ENCODE measurements at regions not wholly inside any gene's neighbourhood (a gene's known extent, or its start where the extent isn't known, plus 50 kb on each side); places are given as distances from the start of the nearest gene placed in this dataset.

DNA sequence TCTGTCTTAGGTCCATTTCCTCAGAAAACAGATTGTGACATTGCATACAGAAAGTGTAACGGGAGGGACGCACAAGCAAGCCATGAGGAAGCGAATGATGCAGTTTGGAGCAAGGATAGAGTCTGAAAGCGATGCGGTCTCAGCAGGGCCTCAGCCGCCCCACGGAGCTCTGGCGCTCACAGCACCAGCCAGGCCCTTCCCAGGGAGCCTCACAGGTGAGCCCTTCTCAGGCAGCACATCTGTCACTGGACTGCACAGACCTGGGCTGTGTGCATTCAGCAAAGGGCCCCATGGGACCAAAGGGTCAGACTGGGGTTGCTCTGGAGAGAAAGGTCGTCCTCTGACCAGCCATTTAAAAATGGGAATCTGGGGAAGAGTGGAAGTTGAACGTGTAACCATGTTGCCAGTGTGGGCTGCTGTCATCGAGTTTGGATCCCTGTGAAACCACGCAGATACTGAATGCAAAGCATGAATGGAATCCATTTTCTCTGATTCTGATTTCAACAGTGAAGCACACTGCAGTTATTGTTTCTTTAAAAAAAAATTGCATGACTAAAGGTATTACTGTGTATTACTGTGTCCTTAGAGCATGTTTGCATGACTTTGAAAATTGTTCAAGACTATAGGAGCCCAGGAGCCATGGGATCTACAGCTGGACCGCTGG lies 350.0 kb upstream of the AKR1E2 start:
- DNase-seq = no peak

- DNase-seq = no peak
Observed at GRCh38 chr10:4474829-4475228, 351.2 kb upstream of the AKR1E2 start.

DNA sequence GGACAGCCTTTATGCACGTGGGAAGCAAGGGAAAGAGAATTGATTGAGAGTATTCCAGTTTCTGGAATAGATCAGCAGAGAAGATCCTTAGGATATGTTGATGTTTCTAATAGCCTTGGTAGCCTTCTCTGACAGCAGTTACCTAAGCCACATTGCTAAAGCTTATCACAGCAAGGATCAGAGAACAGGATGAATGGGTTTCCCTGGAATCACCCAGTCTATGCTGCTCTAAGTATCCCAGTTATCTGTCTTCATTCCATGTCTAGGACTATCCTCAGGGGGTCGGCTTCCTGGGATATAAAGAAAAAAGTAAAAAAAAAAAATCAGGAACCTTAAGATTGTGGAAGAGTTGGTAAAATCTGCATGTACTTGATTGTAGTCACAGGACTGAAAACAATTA lies 352.0 kb upstream of the AKR1E2 start:
- DNase-seq = no peak

DNA sequence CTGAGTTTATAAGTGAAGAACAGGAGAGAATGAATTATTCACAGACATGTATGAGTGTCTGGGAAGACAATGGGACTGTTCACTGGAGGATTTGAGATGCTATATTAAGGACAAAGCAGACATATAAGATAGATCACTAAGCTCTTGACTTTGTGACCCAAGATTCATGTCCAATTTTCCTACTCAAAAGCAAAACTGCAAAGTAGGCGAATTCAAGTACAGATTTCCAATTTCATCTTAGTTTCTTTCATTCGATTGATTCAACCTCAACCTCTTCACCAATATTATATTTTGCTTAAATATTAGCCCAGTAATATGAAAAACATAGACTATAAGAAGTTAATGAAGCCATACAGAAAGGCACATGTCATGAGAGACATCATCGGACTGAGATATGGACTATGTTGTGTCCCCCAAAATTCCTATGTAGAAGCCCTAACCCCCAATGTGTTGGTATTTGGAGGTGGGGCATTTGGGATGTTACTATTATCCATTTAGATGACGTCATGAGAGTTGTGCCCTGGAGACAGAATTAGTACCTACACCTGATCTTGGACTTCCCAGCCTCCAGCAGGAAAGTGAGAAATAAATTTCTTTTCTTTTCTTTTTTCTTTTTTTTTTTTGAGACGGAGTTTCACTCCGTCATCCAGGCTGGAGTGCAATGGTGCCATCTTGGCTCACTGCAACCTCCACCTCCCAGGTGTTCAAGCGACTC lies 353.7 kb upstream of the AKR1E2 start:
- no peak for DNase-seq

GRCh38 chr10:4470231-4470835 lies 355.7 kb upstream of the AKR1E2 start:
- DNase-seq = no peak

DNA sequence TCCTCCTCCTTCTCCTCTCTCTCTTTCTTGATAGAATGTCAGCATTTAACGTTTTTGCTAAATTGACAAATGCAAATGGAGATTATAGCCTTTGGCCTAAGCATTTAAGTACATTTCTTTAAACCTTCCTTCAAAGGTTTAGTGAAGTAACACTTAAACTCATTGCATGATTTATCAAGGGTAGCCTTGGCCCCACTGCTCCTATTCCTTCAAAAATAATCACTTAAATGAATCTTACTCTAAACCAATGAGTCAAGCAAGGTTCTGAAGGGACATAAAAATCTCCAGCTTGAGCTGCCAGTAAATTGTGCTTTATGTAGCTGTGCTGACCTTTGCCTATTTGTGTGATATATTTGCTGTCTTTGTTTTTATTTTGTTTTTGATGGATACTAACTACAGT lies 358.5 kb upstream of the AKR1E2 start:
- no peak for DNase-seq

DNA sequence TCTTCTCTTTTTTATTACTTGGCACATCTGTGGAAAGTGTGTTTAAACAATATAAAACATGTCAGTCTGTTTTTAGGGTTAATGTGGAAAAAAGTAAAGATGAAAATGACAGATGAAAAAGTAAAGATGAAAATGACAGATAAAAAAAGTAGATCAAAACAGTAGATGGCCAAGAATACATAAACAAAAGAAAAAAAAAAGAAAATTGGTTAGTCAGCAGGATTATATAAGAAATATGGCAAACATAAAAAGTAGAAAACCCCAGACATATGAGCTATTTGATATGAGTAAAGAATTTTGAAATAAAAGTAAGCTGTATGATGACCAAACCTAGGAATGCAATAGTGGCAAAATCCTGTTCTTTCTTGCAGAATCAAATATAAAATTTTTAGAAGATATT lies 365.7 kb upstream of the AKR1E2 start:
- DNase-seq = no peak

DNA sequence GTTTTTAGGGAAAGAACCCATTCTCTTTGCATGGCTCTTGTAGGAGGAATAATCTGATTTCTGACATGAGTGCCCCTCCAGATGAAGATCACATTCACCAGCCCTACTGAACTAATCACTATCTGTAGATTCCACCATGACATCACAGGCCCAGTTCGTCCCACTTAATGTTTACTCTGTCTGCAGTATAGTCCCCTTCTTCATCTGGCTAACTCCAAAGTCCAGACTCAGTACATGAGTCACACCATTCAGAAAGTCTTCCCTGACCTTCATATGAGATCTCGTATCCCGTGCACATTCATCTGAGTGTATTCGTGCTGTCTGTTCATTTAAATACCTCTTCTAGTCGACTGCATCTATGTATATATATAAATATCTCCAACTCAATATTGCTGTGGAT lies 366.5 kb upstream of the AKR1E2 start:
- no peak for DNase-seq

DNA sequence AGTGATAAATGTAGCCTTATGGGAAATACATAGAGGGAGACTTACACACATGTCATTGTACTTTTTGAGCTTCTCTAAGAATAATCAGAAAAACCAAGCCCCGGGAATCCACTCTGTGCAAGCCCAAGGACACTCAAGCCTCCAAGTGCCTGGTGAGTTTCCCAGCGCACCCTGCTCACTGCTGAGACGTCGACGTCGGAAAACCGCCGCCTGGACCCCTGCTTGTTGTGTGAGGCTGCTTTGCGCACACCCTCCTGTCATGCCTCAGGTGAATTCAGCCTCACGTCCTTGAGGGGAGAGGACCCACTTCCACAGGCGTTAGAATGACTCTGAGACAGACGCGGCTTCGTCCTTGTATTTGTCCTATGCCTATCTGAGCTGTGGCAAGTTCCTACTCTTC lies 368.4 kb upstream of the AKR1E2 start:
- no peak for DNase-seq

DNA sequence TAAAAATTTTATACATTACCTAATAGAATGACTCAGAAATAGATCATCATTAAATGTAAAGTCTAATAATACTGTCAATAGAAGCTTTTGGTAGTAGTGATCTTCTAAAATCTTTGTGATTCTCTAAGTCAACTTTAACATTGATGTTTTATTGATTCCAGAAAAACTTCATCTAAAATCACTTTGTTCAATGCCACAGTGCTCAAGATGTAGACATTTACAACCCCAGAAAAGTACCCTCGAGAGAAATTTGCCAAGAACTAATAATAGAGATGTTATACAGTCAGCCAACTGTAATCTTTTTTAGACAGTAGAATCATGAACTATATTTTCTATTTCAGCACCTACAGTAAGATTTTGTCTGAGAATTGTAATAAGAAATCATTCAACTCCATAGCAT lies 369.2 kb upstream of the AKR1E2 start:
- DNase-seq = no peak

DNA sequence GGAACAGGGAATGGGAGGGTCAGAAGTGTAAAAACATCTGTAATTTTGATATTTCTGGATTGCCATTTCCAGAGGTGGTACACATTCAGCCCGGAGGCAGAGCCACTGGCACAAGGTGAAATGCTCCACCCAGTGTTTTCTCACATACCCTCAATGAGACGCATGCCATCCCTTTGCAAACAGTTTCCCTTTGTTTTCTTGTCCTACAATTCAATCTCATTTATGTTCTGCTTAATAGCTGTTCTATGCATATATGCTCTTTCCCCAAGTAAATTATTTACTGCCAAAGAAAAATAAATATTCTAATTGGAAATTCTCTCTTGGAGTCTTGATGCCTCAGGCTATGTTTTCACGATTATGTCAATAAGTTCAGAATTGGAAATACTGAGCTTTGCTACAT lies 369.7 kb upstream of the AKR1E2 start:
- no peak for DNase-seq

DNA sequence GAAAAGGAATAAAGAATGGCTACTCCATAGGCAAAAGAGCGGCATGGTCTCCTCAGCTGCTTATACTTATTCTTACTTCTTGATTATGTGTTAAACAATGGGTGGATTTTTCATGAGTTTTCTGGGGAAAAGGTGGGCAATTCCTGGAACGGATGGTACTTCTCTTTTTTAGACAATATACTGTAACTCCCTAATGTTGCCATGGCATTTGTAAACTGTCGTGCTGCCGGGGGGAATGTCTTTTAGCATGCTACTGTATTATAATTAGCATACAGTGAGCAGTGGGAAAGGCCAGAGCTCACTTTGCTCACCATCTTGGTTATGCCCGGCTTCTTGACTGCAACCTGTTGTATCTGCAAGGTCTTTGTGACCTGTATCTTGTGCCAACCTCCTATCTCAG lies 372.1 kb upstream of the AKR1E2 start:
- DNase-seq = no peak

GRCh38 chr10:4453276-4453675 lies 372.7 kb upstream of the AKR1E2 start:
- DNase-seq = no peak

GRCh38 chr10:4450981-4451908 lies 374.8 kb upstream of the AKR1E2 start:
- DNase-seq = no peak

- no peak for DNase-seq
Observed at GRCh38 chr10:4450169-4450568, 375.8 kb upstream of the AKR1E2 start.

- no peak for DNase-seq
Observed at GRCh38 chr10:4448030-4448429, 378.0 kb upstream of the AKR1E2 start.

GRCh38 chr10:4443419-4443818 lies 382.6 kb upstream of the AKR1E2 start:
- DNase-seq = no peak

DNA sequence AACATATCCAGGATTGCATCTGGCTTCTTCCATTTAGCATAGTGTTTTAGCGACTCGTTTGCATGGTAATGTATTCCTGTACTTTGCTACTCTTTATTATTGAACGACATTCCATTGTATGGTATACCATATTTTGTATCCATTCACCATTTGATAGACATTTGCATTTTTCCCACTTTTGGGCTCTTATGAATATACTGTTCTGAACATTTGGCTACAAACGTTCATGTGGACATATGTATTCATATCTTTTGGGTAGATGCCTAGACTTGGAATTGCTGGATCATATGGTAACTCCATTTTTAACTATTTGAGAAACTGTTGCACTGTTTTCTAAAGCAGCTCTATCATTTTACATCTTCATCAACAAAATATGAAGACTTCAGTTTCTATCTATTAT lies 383.7 kb upstream of the AKR1E2 start:
- no peak for DNase-seq

- DNase-seq = no peak
Observed at GRCh38 chr10:4440260-4440659, 385.7 kb upstream of the AKR1E2 start.

DNA sequence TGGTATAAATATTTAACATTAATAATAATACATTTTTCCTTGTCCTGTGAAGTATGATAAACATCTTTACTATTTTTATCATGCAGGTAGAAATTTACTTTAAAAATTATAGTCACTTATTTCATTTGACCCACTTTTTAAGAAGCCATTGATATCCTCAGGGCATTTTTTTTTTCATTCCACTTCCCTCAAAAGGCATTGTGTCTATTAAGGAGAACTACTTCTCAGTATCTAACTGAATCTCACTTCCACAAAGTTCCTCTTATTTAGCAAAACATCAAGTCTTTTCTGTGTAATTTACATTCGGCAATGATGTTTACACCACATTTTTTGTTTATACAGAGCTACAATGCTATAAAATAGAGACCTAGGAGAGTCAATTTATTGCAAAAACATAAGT lies 388.2 kb upstream of the AKR1E2 start:
- no peak for DNase-seq

DNA sequence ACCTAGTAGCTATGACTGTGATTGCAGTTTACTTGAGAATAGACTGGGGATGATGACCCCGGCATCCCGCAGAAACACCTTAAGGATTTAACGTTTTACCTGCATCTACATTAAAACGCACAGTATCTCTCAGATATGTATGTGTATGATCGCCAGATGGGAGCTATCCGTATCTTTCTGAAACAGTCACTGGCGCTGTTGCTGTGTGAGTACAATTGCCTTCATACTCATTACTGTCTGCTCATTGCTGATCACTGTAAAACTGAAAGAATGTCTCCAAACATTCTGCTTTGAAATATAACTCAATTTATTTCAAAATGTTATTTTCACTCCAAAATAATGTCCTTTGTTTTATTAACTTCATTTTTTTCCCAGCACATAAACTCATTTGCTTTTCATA lies 388.9 kb upstream of the AKR1E2 start:
- DNase-seq = no peak

DNA sequence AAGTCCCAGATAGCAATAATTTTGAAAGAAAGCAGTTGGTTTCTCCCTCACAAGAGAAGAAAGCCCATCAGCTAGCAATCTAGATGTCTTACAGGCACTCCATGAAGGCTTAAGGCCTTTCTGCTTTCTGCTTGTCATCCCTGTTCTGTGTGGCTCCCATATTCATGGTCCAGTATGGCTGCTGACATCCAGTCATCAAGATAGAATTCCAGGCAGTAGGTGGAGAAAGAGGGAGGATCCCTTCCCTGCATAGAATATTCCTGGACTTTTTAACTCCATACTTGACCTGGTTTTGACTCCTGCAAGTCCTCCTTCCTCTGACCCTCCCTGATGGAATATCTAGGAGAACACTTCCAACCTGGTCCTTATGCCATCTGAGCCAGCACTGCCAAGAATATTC lies 389.9 kb upstream of the AKR1E2 start:
- no peak for DNase-seq

GRCh38 chr10:4434516-4435071 lies 391.4 kb upstream of the AKR1E2 start:
- DNase-seq = no peak

All from NK-92 treated with Interleukin-12 subunit alpha and Interleukin-12 subunit beta, amount 100 ng/mL, for 24 hours (cell line).